ENCODE measurements at regions not wholly inside any gene's neighbourhood (a gene's known extent, or its start where the extent isn't known, plus 50 kb on each side); places are given as distances from the start of the nearest gene placed in this dataset.

GRCh38 chr9:91099436-91099835 lies 262.3 kb downstream of the AUH start:
- TF ChIP-seq CTCF (IDR thresholded peaks at IDR 0.05) (no peak), ZFX (IDR thresholded peaks at IDR 0.05; ENCODE audit: borderline replicate concordance) (no peak)
- H3K27ac ChIP-seq: no peak overlapping the region

- no peak for TF ChIP-seq ZFX (IDR thresholded peaks at IDR 0.05; ENCODE audit: borderline replicate concordance)
- no peak for TF ChIP-seq CTCF (IDR thresholded peaks at IDR 0.05)
- H3K27ac ChIP-seq: no peak overlapping the region
Observed at GRCh38 chr9:91100878-91101450, 260.8 kb downstream of the AUH start.

GRCh38 chr9:91101611-91102168 lies 260.0 kb downstream of the AUH start:
- TF ChIP-seq ZFX (IDR thresholded peaks at IDR 0.05; ENCODE audit: borderline replicate concordance) (no peak), CTCF (IDR thresholded peaks at IDR 0.05) (no peak)
- H3K27ac ChIP-seq: no peak overlapping the region

GRCh38 chr9:91102269-91102668 lies 259.4 kb downstream of the AUH start:
- no peak overlapping the region for H3K27ac ChIP-seq
- no peak for TF ChIP-seq CTCF (IDR thresholded peaks at IDR 0.05)
- no peak for TF ChIP-seq ZFX (IDR thresholded peaks at IDR 0.05; ENCODE audit: borderline replicate concordance)

- no peak overlapping the region for H3K27ac ChIP-seq
- no peak for TF ChIP-seq CTCF (IDR thresholded peaks at IDR 0.05)
- TF ChIP-seq ZFX (IDR thresholded peaks at IDR 0.05; ENCODE audit: borderline replicate concordance): no peak
Observed at GRCh38 chr9:91103931-91104330, 257.8 kb downstream of the AUH start.

- H3K27ac ChIP-seq: no peak overlapping the region
- TF ChIP-seq CTCF (IDR thresholded peaks at IDR 0.05): no peak
- TF ChIP-seq ZFX (IDR thresholded peaks at IDR 0.05; ENCODE audit: borderline replicate concordance): no peak
Observed at GRCh38 chr9:91106415-91107081, 255.2 kb downstream of the AUH start.

- no peak overlapping the region for H3K27ac ChIP-seq
- TF ChIP-seq CTCF (IDR thresholded peaks at IDR 0.05) (no peak), ZFX (IDR thresholded peaks at IDR 0.05; ENCODE audit: borderline replicate concordance) (no peak)
Observed at GRCh38 chr9:91111226-91111625, 250.5 kb downstream of the AUH start.

Measured in 22Rv1 (cell line).